SU-DHL-6 (cell line): ENCODE measurements at regions not wholly inside any gene's neighbourhood (a gene's known extent, or its start where the extent isn't known, plus 50 kb on each side); places are given as distances from the start of the nearest gene placed in this dataset.

Source experiments
- EZH2phosphoT487 ChIP-seq: fragments of 200-600 bp; sonication (generic), shearing (Covaris generic); conservative IDR thresholded peaks from 2 replicates; pipeline ENCODE4 v1.6.1; 2018; ENCODE audit warnings: mild to moderate bottlenecking, antibody characterized with exemption, low read length, moderate library complexity, mixed read lengths
- TF ChIP-seq, protein P1 (sequence below): fragments of 200-600 bp; sonication (generic); IDR thresholded peaks from one replicate; pipeline ENCODE4 v1.5.1; 2017; ENCODE audit warnings: antibody characterized with exemption, mild to moderate bottlenecking, low read length, moderate library complexity; ENCODE audit not compliant: insufficient read depth, poor library complexity, severe bottlenecking

DNA sequence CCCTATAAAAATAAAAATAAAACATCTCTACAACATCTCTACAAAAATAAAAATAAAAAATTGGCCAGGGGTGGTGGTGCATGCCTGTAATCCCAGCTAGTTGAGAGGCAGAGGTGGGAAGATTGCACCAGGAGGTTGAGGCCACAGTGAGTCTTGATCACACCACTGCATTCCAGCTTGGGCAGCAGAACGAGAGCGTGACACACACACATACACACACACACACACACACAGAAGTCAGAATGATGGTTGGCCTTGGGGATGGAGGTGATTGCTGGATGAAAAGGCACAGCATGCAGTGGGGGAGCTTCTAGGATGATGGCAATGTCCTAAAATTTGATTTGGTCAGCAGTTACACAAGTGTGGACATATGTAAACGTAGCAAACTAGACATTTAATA lies 69.7 kb upstream of the SOD1 start:
- TF ChIP-seq, protein P1, sequence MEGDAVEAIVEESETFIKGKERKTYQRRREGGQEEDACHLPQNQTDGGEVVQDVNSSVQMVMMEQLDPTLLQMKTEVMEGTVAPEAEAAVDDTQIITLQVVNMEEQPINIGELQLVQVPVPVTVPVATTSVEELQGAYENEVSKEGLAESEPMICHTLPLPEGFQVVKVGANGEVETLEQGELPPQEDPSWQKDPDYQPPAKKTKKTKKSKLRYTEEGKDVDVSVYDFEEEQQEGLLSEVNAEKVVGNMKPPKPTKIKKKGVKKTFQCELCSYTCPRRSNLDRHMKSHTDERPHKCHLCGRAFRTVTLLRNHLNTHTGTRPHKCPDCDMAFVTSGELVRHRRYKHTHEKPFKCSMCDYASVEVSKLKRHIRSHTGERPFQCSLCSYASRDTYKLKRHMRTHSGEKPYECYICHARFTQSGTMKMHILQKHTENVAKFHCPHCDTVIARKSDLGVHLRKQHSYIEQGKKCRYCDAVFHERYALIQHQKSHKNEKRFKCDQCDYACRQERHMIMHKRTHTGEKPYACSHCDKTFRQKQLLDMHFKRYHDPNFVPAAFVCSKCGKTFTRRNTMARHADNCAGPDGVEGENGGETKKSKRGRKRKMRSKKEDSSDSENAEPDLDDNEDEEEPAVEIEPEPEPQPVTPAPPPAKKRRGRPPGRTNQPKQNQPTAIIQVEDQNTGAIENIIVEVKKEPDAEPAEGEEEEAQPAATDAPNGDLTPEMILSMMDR = no peak
- no peak for TF ChIP-seq EZH2phosphoT487
